Retinal pigment epithelial cell (primary cell): ENCODE measurements at regions not wholly inside any gene's neighbourhood (a gene's known extent, or its start where the extent isn't known, plus 50 kb on each side); places are given as distances from the start of the nearest gene placed in this dataset.

Source experiments
- DNase-seq: peaks from one replicate; pipeline ENCODE4 v3.0.0-alpha.2; 2010; ENCODE audit warnings: low read depth
- H3K4me3 ChIP-seq: 2 replicates; pipeline ENCODE4 v1.5.1; 2011; ENCODE audit warnings: mild to moderate bottlenecking, low read length, control low read depth, moderate library complexity
- TF ChIP-seq, protein P1 (sequence below): conservative IDR thresholded peaks from 2 replicates; pipeline ENCODE4 v1.5.1; 2011; ENCODE audit warnings: low read depth, low read length, control low read depth, inconsistent platforms

DNA sequence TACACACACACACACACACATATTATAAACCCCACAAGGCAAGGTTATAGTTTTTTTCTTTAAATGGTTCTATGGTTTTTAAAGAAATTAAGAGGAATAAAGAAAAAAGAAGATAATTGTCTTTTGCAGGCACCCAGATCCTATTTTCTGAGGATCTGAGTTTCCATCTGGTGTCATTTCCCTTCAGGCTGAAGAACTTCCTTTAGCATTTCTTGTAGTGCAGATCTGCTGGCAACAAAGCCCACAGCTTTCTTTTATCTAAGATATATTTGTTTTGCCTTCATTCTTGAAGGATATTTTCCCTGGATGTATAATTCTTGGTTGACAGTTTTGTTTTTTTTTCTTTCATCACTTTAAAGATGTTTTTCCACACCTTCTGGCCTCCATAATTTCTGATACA, 57.6 kb upstream of the PMEPA1 start:
- no peak overlapping the region for H3K4me3 ChIP-seq
- TF ChIP-seq, protein P1, sequence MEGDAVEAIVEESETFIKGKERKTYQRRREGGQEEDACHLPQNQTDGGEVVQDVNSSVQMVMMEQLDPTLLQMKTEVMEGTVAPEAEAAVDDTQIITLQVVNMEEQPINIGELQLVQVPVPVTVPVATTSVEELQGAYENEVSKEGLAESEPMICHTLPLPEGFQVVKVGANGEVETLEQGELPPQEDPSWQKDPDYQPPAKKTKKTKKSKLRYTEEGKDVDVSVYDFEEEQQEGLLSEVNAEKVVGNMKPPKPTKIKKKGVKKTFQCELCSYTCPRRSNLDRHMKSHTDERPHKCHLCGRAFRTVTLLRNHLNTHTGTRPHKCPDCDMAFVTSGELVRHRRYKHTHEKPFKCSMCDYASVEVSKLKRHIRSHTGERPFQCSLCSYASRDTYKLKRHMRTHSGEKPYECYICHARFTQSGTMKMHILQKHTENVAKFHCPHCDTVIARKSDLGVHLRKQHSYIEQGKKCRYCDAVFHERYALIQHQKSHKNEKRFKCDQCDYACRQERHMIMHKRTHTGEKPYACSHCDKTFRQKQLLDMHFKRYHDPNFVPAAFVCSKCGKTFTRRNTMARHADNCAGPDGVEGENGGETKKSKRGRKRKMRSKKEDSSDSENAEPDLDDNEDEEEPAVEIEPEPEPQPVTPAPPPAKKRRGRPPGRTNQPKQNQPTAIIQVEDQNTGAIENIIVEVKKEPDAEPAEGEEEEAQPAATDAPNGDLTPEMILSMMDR: no peak
- no peak for DNase-seq

DNA sequence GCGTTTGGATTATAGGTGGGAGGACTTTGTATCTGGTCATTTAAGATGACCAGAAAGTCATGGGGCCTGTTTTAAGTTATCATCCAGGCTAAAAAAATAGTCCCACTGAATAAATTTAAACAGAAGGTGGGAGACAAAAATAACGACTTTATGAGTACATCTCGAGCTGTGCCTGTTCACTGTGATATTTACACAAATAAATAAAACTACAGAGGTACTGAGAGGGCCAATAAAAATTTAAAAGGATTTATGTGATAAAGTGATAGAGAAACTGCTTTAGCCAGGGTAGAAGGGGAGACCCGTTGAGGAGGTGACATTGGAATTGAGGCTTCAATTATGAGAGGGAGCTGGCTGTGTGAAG, 53.4 kb upstream of the PMEPA1 start:
- DNase-seq: no peak
- TF ChIP-seq, protein P1: no peak

DNA sequence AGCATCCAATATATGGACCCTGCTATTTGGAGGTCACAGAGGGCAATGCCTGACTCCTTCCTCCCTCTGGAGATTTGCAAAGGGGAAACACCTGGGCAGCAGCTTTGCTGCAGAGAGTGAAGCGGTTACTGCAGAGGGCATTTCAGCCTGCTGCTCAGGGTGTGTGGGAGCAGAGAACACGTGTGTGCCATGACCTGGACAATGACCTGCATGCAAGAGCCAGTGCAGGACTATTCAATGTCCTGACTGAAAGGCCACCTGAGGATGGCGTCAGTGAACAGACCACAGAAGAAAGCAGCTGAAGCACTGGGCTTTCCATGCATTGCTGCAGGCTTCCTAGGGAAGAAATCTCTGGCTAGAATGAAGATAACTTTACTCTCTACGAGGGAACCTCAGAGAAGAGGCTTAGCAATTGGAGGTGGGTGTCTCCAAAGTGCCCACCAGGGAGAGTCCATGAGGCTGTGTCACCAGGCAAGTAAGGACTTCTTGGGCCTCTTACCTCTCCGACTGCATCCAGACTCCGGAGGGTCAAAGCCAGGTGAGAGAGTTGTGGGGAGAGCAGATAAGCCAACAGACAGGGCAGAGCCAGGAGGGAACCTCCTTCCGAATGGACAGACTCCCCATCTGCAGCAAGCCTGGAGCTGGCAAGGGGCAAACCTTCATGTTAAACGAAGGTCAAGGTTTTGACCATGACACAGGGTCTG, 52.9 kb upstream of the PMEPA1 start:
- TF ChIP-seq, protein P1: no peak
- H3K4me3 ChIP-seq: no peak overlapping the region
- no peak for DNase-seq

More for the DNA sequence above, 53.4 kb upstream of the PMEPA1 start:
- no peak overlapping the region for H3K4me3 ChIP-seq

DNA sequence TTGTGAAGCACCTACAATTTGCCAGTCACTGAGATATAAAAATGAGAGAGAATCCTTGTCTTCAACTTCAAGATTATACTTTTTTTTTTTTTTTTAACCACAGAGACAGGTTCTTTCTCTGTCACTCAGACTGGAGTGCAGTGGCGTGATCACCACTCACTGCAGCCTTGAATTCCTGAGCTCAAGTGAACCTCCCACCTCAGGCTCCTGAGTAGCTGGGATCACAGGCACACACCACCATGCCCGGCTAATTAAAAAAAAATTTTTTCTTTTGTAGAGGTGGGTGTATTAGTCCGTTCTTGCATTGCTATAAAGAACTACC, 51.6 kb upstream of the PMEPA1 start:
- DNase-seq: peak; percentile 21
- H3K4me3 ChIP-seq: no peak overlapping the region
- TF ChIP-seq, protein P1: no peak

DNA sequence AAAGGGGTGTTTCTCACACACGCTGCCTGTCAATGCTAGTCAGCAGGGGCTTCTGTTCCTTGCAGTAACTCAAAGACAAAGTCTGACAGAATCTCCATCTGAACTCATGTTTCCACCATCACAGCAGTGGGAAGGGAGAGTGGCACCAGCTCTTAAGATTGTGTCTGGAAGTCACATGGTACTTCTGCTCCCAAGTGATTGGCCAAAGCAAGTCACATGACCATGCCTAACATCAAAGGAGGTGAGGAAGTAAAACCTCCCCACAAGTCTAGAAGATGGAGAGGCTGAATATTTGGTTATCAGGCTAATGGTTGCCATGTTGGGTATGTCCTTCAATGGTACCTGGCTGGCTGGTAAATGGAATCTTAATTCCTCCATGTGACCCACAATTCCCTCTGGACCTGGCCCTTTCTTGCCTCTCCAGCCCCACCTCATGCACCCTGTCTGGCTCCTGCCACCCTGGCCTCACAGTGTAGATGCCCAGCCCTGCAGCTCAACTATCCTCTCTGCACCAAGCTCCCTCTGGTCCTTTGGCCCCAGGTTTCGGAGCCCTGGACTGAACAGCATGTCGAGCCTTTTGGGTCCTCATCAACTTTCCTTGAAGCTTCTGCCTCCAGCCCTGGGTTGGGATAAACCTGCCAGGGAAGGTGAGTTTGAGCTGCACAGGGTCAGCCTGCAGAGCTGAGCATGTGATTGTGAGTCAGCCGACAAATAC, 51.0 kb upstream of the PMEPA1 start:
- H3K4me3 ChIP-seq: no peak overlapping the region
- TF ChIP-seq, protein P1: no peak
- no peak for DNase-seq

DNA sequence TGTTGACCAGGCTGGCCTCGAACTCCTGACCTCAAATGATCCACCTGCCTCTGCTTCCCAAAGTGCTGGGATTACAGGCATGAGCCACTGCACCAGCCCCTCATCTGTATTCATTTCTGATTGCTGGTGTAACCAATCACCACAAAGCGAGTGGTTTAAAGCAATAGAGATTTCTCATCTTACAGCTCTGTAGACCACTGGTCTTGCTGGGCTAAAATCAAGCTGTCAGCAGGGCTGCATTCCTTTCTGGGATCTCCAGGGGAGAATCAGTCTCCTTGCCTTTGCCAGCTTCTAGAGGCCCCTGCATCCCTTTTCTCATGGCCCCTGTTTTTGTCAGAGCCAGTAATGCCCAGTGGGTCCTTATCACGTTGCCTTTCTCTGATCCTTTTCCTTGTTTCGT, 49.9 kb upstream of the PMEPA1 start:
- no peak for DNase-seq
- no peak overlapping the region for H3K4me3 ChIP-seq
- TF ChIP-seq, protein P1: no peak
